WTC11 (cell line): ENCODE measurements at regions not wholly inside any gene's neighbourhood (a gene's known extent, or its start where the extent isn't known, plus 50 kb on each side); places are given as distances from the start of the nearest gene placed in this dataset.
A peak's percentile ranks its signal among the peaks of the same experiment; 100 is the strongest.

Source experiments
- ATAC-seq: fragments of 200-7000 bp; cut with Tn5 transposase; 2 replicates; pipeline ENCODE4 v1.10.0; 2021; ENCODE audit warnings: mild to moderate bottlenecking, moderate library complexity
- CTCF ChIA-PET: fragments of 300-600 bp; sonication (Branson Sonifier 250); formaldehyde crosslinking; loops from one replicate; lab custom pipeline; 2021; ENCODE audit warnings: antibody characterized with exemption; lab: Charles Lee
- POLR2A ChIA-PET: fragments of 350-600 bp; sonication (Branson Sonifier 250); formaldehyde crosslinking; loops from one replicate; lab custom pipeline; 2021; ENCODE audit warnings: antibody characterized with exemption; lab: Charles Lee
- DNase-seq: peaks from one replicate; pipeline ENCODE4 v3.0.0; 2021; ENCODE audit warnings: low spot score
- H3K27ac Mint-ChIP-seq: 2 replicates; pipeline ENCODE4 v1.8.0; 2021; ENCODE audit warnings: mixed read lengths
- H3K27me3 Mint-ChIP-seq: 2 replicates; pipeline ENCODE4 v1.8.0; 2021; ENCODE audit warnings: low read depth, mild to moderate bottlenecking, moderate library complexity, mixed read lengths
- H3K36me3 Mint-ChIP-seq: 2 replicates; pipeline ENCODE4 v1.8.0; 2021; ENCODE audit warnings: mixed read lengths
- H3K4me1 Mint-ChIP-seq: 2 replicates; pipeline ENCODE4 v1.8.0; 2022; ENCODE audit warnings: mixed read lengths
- H3K4me3 Mint-ChIP-seq: 2 replicates; pipeline ENCODE4 v1.8.0; 2021; ENCODE audit warnings: mild to moderate bottlenecking, moderate library complexity, mixed read lengths
- H3K9me3 Mint-ChIP-seq: 2 replicates; pipeline ENCODE4 v1.8.0; 2021; ENCODE audit warnings: mixed read lengths
- ELF4 ChIP-seq: sonication (generic); formaldehyde crosslinking; IDR thresholded peaks from 2 replicates; pipeline ENCODE4 v1.8.1; 2022; ENCODE audit warnings: low read depth, mild to moderate bottlenecking, moderate library complexity, missing genetic modification reagents
- EMX1 ChIP-seq: fragments of 250-450 bp; sonication (Bioruptor Pico); IDR thresholded peaks from 2 replicates; pipeline ENCODE4 v1.8.0; 2021; ENCODE audit warnings: mild to moderate bottlenecking
- FOXP1 ChIP-seq: sonication (generic); formaldehyde crosslinking; IDR thresholded peaks from 2 replicates; pipeline ENCODE4 v1.8.0; 2022; ENCODE audit warnings: missing genetic modification reagents, mild to moderate bottlenecking, moderate library complexity, borderline replicate concordance
- GTF2I ChIP-seq: fragments of 250-450 bp; sonication (Bioruptor Pico); conservative IDR thresholded peaks from 2 replicates; pipeline ENCODE4 v1.4.0; 2021; ENCODE audit warnings: mild to moderate bottlenecking
- IRF2 ChIP-seq: sonication (generic); formaldehyde crosslinking; IDR thresholded peaks from 2 replicates; pipeline ENCODE4 v1.8.0; 2022; ENCODE audit warnings: low read depth, missing genetic modification reagents, borderline replicate concordance
- ZNF121 ChIP-seq: sonication (generic); formaldehyde crosslinking; IDR thresholded peaks from 2 replicates; pipeline ENCODE4 v1.8.0; 2023; ENCODE audit warnings: missing genetic modification reagents
- TF ChIP-seq, protein P1 (sequence below): fragments of 250-450 bp; sonication (Bioruptor Pico); IDR thresholded peaks from 2 replicates; pipeline ENCODE4 v1.9.0; 2021; ENCODE audit warnings: mild to moderate bottlenecking
- TF ChIP-seq, protein P2 (sequence below): sonication (generic); formaldehyde crosslinking; conservative IDR thresholded peaks from 2 replicates; pipeline ENCODE4 v1.8.1; 2022; ENCODE audit warnings: mild to moderate bottlenecking, missing genetic modification reagents
- TF ChIP-seq, protein P3 (sequence below): sonication (generic); formaldehyde crosslinking; IDR thresholded peaks from 2 replicates; pipeline ENCODE4 v1.8.1; 2023; ENCODE audit warnings: mild to moderate bottlenecking, moderate library complexity, missing genetic modification reagents
- TF ChIP-seq, protein P4 (sequence below): sonication (generic); formaldehyde crosslinking; IDR thresholded peaks from 2 replicates; pipeline ENCODE4 v1.8.0; 2022; ENCODE audit warnings: mild to moderate bottlenecking, missing genetic modification reagents

DNA sequence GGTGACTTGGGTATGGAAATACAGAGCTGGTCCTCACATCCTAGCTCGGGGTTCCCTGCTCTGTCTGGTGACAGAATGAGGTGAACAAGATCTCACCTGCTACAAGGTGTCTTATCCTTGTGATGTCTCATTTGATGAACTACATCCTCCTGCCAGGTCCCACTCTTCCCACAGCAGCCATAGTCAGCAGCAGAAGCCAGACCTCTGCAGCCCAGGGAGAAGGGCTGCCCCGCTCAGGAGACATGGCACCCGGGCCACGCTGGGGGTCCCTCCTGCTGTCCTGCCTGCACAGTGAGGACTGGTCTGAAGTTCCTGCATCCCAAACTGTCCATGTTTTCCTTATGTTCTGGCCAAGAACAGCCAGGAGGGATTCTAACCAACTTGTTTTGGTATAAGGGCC lies 414.1 kb downstream of the CTTN start:
- Mint-ChIP-seq H3K36me3 (peaks cover 5% of the 10 kb centered on the region; the same call in 1 of the 2 replicates), H3K27me3 (no peaks in the 10 kb centered on the region; the same call in 1 of the 2 replicates), H3K27ac (no peak overlapping the region), H3K4me3 (no peak overlapping the region), H3K4me1 (no peaks in the 10 kb centered on the region), H3K9me3 (no peaks in the 10 kb centered on the region)
- CTCF ChIA-PET = no interaction called here
- no peak for DNase-seq
- ATAC-seq = no peak
- TF ChIP-seq, protein P1, sequence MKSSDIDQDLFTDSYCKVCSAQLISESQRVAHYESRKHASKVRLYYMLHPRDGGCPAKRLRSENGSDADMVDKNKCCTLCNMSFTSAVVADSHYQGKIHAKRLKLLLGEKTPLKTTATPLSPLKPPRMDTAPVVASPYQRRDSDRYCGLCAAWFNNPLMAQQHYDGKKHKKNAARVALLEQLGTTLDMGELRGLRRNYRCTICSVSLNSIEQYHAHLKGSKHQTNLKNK (CRISPR knock-in tag) = no peak
- TF ChIP-seq IRF2 = no peak
- POLR2A ChIA-PET = no interaction called here

DNA sequence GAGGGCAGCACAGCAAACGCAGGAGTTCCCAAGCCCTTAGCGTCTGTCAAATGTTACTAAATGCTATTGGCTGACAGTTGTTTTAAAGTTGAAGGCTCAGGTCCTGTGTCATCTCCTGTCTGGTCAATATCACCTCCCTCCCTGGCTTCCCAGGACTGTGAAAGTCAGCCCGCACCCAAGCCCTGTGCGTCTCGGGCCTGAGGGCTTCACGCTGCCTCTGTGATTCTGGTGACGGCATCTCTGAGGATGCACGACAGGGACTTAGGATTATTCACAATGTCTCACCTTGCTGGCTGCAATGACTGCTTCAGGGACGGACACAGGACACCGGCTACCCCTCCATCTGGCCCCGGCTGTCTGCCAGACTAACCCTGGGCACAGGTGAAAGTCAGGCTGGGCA lies 415.3 kb downstream of the CTTN start:
- no peak overlapping the region for H3K4me3 Mint-ChIP-seq
- H3K9me3 Mint-ChIP-seq = no peaks in the 10 kb centered on the region
- ATAC-seq = no peak
- DNase-seq = no peak
- CTCF ChIA-PET = interaction anchor here (1.7 kb wide), 1 partner anchor 22 kb away, joined by 8 read pairs; no protein-coding TSS in a partner anchor
- H3K27me3 Mint-ChIP-seq = no peaks in the 10 kb centered on the region; the same call in 1 of the 2 replicates
- no peaks in the 10 kb centered on the region for H3K4me1 Mint-ChIP-seq
- peaks cover 5% of the 10 kb centered on the region; the same call in 1 of the 2 replicates for H3K36me3 Mint-ChIP-seq
- H3K27ac Mint-ChIP-seq = no peak overlapping the region
- TF ChIP-seq, protein P2, sequence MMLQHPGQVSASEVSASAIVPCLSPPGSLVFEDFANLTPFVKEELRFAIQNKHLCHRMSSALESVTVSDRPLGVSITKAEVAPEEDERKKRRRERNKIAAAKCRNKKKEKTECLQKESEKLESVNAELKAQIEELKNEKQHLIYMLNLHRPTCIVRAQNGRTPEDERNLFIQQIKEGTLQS = no peak
- TF ChIP-seq GTF2I (no peak), EMX1 (CRISPR knock-in tag) (no peak)
- TF ChIP-seq, all 79 proteins: peak for 0
- POLR2A ChIA-PET = no interaction called here

DNA sequence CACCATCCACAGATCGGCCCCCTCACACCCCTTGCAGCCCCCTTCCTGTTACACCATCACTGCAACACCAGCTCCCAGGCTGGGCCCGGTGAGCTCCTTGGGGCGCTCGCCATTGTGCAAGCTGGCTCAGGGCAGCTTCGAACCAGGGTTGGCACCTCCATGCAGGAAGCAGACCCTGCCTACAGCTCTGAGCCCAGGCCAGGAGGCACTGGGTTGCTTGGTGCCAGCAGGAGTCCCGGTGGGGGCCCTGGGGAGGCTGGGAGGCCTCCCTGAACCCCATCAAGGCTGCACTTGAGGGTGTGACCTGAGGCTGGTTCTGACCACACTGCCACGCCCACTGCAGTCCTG lies 417.1 kb downstream of the CTTN start:
- POLR2A ChIA-PET = no interaction called here
- Mint-ChIP-seq H3K4me3 (no peak overlapping the region), H3K36me3 (peaks cover 5% of the 10 kb centered on the region; the same call in 1 of the 2 replicates), H3K4me1 (no peaks in the 10 kb centered on the region), H3K27ac (no peak overlapping the region), H3K27me3 (no peaks in the 10 kb centered on the region; the same call in 1 of the 2 replicates), H3K9me3 (no peaks in the 10 kb centered on the region)
- CTCF ChIA-PET = interaction anchor here (0.6 to 2.8 kb wide), 31 partner anchors 8 to 610 kb away, joined by 3 to 36 read pairs (median 4); no protein-coding TSS in a partner anchor
- TF ChIP-seq, protein P3, sequence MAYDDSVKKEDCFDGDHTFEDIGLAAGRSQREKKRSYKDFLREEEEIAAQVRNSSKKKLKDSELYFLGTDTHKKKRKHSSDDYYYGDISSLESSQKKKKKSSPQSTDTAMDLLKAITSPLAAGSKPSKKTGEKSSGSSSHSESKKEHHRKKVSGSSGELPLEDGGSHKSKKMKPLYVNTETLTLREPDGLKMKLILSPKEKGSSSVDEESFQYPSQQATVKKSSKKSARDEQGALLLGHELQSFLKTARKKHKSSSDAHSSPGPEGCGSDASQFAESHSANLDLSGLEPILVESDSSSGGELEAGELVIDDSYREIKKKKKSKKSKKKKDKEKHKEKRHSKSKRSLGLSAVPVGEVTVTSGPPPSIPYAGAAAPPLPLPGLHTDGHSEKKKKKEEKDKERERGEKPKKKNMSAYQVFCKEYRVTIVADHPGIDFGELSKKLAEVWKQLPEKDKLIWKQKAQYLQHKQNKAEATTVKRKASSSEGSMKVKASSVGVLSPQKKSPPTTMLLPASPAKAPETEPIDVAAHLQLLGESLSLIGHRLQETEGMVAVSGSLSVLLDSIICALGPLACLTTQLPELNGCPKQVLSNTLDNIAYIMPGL (CRISPR knock-in tag) = 0 out of 2 replicates have a peak, but pooled peaks have one; percentile 9
- TF ChIP-seq, protein P4, sequence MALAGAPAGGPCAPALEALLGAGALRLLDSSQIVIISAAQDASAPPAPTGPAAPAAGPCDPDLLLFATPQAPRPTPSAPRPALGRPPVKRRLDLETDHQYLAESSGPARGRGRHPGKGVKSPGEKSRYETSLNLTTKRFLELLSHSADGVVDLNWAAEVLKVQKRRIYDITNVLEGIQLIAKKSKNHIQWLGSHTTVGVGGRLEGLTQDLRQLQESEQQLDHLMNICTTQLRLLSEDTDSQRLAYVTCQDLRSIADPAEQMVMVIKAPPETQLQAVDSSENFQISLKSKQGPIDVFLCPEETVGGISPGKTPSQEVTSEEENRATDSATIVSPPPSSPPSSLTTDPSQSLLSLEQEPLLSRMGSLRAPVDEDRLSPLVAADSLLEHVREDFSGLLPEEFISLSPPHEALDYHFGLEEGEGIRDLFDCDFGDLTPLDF = no peak
- no peak for DNase-seq
- ATAC-seq = no peak

DNA sequence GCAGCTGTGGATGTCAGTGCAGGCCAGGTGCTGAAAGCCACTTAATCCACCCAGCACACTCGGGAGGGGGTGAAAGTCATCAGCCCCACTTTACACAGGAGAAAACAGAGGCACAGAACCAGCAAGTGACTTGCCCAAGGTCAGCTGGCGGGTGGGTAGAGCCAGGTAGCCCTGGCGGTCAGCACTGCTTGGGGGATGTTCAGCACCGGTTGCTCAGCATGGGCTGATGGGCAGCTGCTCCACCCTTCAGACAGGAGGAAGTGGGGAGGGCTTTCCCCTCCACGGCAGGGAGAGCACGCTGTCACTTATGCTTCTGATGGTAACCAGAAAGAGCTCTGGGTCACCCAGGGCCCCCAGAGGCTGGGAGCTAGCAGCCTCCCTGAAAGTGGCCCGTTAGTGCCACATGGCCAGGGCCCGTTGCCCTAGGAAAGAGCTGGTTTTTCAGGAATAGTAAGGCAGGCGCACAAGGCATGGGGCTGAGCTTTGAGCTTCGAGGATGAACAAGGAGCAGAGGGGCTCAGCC lies 417.9 kb downstream of the CTTN start:
- ChIA-PET CTCF (interaction anchor here (0.8 to 2.8 kb wide), 7 partner anchors 10 to 99 kb away, joined by 3 to 36 read pairs (median 12); no protein-coding TSS in a partner anchor), POLR2A (no interaction called here)
- Mint-ChIP-seq H3K27ac (no peak overlapping the region), H3K4me3 (no peak overlapping the region), H3K9me3 (no peaks in the 10 kb centered on the region), H3K27me3 (no peaks in the 10 kb centered on the region; the same call in 1 of the 2 replicates), H3K36me3 (peaks cover 5% of the 10 kb centered on the region; the same call in 1 of the 2 replicates), H3K4me1 (no peaks in the 10 kb centered on the region)
- no peak for ATAC-seq
- DNase-seq = no peak
- no peak for TF ChIP-seq ELF4 (CRISPR knock-in tag)

DNA sequence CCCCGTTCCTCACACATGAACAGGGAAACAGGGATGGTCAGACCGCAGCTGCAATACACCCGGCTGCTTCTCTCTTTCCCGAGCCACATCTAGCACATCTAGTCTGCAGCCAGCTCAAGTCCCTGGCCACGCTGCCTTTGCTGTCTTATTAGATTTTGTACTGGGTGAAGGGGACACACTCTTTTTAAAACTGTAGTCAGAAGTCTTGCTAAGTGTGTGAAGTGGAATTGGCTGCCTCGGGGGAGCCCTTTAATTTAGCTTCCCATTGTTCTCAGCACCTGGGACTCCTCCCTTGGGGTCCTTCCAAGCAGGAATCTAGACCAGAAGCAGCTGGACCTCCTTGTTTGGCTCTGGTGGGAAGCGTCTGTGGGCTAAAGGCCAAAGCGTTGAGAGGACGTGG lies 420.0 kb downstream of the CTTN start:
- H3K27ac Mint-ChIP-seq = no peak overlapping the region
- ChIA-PET CTCF (no interaction called here), POLR2A (no interaction called here)
- TF ChIP-seq ZNF121 (CRISPR knock-in tag) = no peak
- no peaks in the 10 kb centered on the region for H3K9me3 Mint-ChIP-seq
- no peak overlapping the region for H3K4me3 Mint-ChIP-seq
- no peaks in the 10 kb centered on the region for H3K4me1 Mint-ChIP-seq
- ATAC-seq (no peak), DNase-seq (no peak)
- H3K36me3 Mint-ChIP-seq = no peaks in the 10 kb centered on the region
- no peaks in the 10 kb centered on the region for H3K27me3 Mint-ChIP-seq

DNA sequence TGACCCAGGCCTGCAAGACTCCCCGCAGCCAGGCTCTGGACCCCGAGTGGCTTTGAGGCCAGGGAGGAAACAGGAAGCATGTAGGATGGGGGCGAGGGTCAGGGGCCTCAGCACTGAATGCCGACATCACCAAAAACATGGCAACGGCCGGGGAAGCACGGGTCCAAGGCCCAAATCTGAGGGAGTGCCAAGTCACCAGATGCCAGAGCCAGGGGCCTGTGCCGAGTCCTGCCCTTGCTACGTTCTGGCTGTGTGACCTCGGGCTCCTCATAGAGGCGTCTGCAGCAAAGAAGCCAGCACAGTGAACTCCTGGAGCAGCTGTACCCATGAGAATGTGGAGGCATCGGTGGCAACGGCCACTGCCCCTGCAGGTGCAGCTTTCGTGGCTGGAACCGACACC lies 420.7 kb downstream of the CTTN start:
- H3K36me3 Mint-ChIP-seq = no peaks in the 10 kb centered on the region
- H3K4me3 Mint-ChIP-seq = no peak overlapping the region
- no peak overlapping the region for H3K27ac Mint-ChIP-seq
- no peaks in the 10 kb centered on the region for H3K9me3 Mint-ChIP-seq
- ChIA-PET POLR2A (no interaction called here), CTCF (no interaction called here)
- DNase-seq (no peak), ATAC-seq (no peak)
- no peaks in the 10 kb centered on the region for H3K27me3 Mint-ChIP-seq
- H3K4me1 Mint-ChIP-seq = no peaks in the 10 kb centered on the region
- TF ChIP-seq ZNF121 (CRISPR knock-in tag) (no peak), FOXP1 (CRISPR knock-in tag) (no peak)
